Prostate gland (tissue), 2 donors: ENCODE measurements at regions not wholly inside any gene's neighbourhood (a gene's known extent, or its start where the extent isn't known, plus 50 kb on each side); places are given as distances from the start of the nearest gene placed in this dataset.

Experiments
- POLR2A ChIP-seq: fragments of 450-650 bp; IDR thresholded peaks from one replicate; pipeline ENCODE4 v1.6.1; 2016; ENCODE audit warnings: antibody characterized with exemption, mild to moderate bottlenecking
- TF ChIP-seq, protein P1 (sequence below), 4 experiments: fragments of 200-600 bp in 2 of 4; fragments of 450-650 bp in 2 of 4; sonication (generic) in 2 of 4; IDR thresholded peaks; 1 replicate in 3 of 4; 2 replicates in 1 of 4; pipeline ENCODE4 v1.5.1; 2016 to 2019; ENCODE audit warnings: antibody characterized with exemption in 4 of 4, mild to moderate bottlenecking in 2 of 4, moderate library complexity in 2 of 4

DNA sequence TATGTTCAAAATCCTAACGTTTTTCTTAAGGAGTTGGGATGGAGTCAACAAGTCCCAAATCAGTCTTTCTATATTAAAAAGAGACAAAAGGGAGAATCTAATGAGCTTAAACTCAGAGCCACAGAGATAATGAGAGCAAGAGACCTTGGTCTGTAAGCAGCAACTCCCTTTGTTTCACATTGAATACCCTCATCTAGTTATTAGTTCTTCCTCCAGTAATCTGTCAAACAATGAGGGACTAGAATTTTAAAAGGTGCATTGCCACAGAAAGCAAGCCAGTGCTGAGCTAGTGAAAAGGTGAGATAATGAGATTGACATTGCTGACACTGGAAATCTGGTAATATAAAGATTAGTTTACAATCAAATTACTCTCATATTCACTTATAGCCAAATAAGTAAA lies 718.6 kb downstream of the DACH1 start:
- TF ChIP-seq, protein P1, sequence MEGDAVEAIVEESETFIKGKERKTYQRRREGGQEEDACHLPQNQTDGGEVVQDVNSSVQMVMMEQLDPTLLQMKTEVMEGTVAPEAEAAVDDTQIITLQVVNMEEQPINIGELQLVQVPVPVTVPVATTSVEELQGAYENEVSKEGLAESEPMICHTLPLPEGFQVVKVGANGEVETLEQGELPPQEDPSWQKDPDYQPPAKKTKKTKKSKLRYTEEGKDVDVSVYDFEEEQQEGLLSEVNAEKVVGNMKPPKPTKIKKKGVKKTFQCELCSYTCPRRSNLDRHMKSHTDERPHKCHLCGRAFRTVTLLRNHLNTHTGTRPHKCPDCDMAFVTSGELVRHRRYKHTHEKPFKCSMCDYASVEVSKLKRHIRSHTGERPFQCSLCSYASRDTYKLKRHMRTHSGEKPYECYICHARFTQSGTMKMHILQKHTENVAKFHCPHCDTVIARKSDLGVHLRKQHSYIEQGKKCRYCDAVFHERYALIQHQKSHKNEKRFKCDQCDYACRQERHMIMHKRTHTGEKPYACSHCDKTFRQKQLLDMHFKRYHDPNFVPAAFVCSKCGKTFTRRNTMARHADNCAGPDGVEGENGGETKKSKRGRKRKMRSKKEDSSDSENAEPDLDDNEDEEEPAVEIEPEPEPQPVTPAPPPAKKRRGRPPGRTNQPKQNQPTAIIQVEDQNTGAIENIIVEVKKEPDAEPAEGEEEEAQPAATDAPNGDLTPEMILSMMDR (IDR thresholded peaks at IDR 0.05), result no peak
- TF ChIP-seq POLR2A, result no peak
